Smooth muscle cell (in vitro differentiated cells): ENCODE measurements at regions not wholly inside any gene's neighbourhood (a gene's known extent, or its start where the extent isn't known, plus 50 kb on each side); places are given as distances from the start of the nearest gene placed in this dataset.

ENCODE experiments used
- DNase-seq: peaks from one replicate; lab custom pipeline; 2025; ENCODE audit not compliant: unreplicated experiment; lab: John Stamatoyannopoulos, UW
- H2AFZ ChIP-seq: fragments of 200-600 bp; sonication (generic); 2 replicates; pipeline ENCODE4 v1.6.0; 2016; ENCODE audit warnings: antibody characterized with exemption, low read depth, mild to moderate bottlenecking
- H3F3A ChIP-seq: fragments of 200-600 bp; sonication (generic); 2 replicates; pipeline ENCODE4 v1.6.0; 2017; ENCODE audit warnings: antibody characterized with exemption, low read depth
- H3K27ac ChIP-seq: fragments of 200-600 bp; sonication (generic); 2 replicates; pipeline ENCODE4 v1.5.1; 2016; ENCODE audit warnings: low read depth, mild to moderate bottlenecking
- H3K27me3 ChIP-seq: fragments of 200-600 bp; sonication (generic); 2 replicates; pipeline ENCODE4 v1.6.1; 2016; ENCODE audit warnings: low read depth, mild to moderate bottlenecking
- H3K36me3 ChIP-seq: fragments of 200-600 bp; sonication (generic); 2 replicates; pipeline ENCODE4 v1.5.1; 2016; ENCODE audit warnings: low read depth
- H3K4me1 ChIP-seq: fragments of 200-600 bp; sonication (generic); 2 replicates; pipeline ENCODE4 v1.5.1; 2016; ENCODE audit warnings: low read depth
- H3K4me2 ChIP-seq: fragments of 200-600 bp; sonication (generic); 2 replicates; pipeline ENCODE4 v1.6.0; 2016; ENCODE audit warnings: mild to moderate bottlenecking
- H3K4me3 ChIP-seq: fragments of 200-600 bp; sonication (generic); 2 replicates; pipeline ENCODE4 v1.5.1; 2016; ENCODE audit warnings: mild to moderate bottlenecking
- H3K79me2 ChIP-seq: fragments of 200-600 bp; sonication (generic); 2 replicates; pipeline ENCODE4 v1.6.0; 2016; ENCODE audit warnings: low read depth, mild to moderate bottlenecking
- H3K9ac ChIP-seq: fragments of 200-600 bp; sonication (generic); 2 replicates; pipeline ENCODE4 v1.6.0; 2016; ENCODE audit warnings: low read depth
- H3K9me3 ChIP-seq: fragments of 200-600 bp; sonication (generic); replicated peaks from 2 replicates; pipeline ENCODE4 v1.5.1; 2016; ENCODE audit warnings: low read depth
- H4K20me1 ChIP-seq: fragments of 200-600 bp; sonication (generic); 2 replicates; pipeline ENCODE4 v1.6.0; 2016; ENCODE audit warnings: low read depth
- WGBS: methylation state at CpG from one replicate; pipeline ENCODE4 v1.1.7; 2016; ENCODE audit warnings: low lambda C conversion rate; 5-methylcytosine and 5-hydroxymethylcytosine counted together
- TF ChIP-seq, protein P1 (sequence below): fragments of 200-600 bp; sonication (generic); IDR thresholded peaks from 2 replicates; pipeline ENCODE4 v1.5.1; 2017; ENCODE audit warnings: borderline replicate concordance, mild to moderate bottlenecking, antibody characterized with exemption; ENCODE audit not compliant: insufficient read depth, poor library complexity, severe bottlenecking

DNA sequence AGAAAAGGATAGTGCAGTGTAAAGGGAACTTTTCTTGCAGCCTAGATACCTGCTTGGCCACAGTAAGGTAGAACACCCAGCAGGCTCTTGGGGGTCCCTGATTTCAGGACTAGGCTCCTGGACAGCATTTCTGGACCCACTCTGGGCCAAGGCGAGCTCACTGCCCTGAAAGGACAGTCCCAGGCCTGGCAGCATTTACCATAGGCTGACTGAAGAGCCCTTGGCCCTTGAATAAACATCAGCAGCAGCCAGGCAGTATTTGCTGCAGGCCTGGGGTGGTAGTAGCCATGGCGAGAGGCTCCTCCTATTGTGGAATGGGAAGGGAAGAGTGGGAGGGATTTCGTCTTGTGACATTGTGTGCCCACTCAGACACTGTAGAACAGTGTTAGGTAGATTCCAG, 529.2 kb downstream of the TUSC7 start:
- DNase-seq, result no peak
- Histone ChIP-seq H4K20me1 (no peaks in the 10 kb centered on the region), H3F3A (no peaks in the 10 kb centered on the region), H3K9me3 (no peaks in the 10 kb centered on the region), H3K27me3 (peaks cover 3% of the 10 kb centered on the region), H3K4me3 (no peak overlapping the region), H3K79me2 (no peaks in the 10 kb centered on the region), H3K36me3 (no peaks in the 10 kb centered on the region), H3K4me2 (no peak overlapping the region), H3K27ac (no peak overlapping the region), H3K4me1 (no peaks in the 10 kb centered on the region), H3K9ac (no peak overlapping the region), H2AFZ (no peak overlapping the region)
- 80% methylated on average over 3 of the region's 3 CpGs for WGBS
- TF ChIP-seq, protein P1, sequence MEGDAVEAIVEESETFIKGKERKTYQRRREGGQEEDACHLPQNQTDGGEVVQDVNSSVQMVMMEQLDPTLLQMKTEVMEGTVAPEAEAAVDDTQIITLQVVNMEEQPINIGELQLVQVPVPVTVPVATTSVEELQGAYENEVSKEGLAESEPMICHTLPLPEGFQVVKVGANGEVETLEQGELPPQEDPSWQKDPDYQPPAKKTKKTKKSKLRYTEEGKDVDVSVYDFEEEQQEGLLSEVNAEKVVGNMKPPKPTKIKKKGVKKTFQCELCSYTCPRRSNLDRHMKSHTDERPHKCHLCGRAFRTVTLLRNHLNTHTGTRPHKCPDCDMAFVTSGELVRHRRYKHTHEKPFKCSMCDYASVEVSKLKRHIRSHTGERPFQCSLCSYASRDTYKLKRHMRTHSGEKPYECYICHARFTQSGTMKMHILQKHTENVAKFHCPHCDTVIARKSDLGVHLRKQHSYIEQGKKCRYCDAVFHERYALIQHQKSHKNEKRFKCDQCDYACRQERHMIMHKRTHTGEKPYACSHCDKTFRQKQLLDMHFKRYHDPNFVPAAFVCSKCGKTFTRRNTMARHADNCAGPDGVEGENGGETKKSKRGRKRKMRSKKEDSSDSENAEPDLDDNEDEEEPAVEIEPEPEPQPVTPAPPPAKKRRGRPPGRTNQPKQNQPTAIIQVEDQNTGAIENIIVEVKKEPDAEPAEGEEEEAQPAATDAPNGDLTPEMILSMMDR, result no peak

DNA sequence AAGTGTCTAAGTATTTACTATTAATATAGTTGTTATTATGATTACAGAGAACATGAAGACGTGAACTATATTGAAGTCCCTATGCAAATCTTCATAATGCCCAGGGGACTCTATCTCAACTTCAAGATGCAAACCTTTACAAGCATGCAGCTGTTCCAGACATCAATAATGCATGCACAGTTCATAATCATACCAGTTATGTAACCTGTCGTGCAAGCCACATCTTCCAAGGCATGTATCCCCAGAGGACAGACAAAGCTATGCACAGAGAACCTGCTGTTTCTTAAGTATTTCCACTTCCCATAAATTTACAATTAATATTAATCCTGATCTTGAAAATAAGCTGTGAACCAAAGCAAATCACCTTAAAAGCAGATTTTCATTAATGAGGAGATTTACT, 534.1 kb downstream of the TUSC7 start:
- H3K4me1 ChIP-seq, result no peaks in the 10 kb centered on the region
- H3K79me2 ChIP-seq, result no peaks in the 10 kb centered on the region
- no peaks in the 10 kb centered on the region for H4K20me1 ChIP-seq
- H3K36me3 ChIP-seq, result no peaks in the 10 kb centered on the region
- peaks cover 3% of the 10 kb centered on the region for H3K27me3 ChIP-seq
- H3K27ac ChIP-seq, result no peak overlapping the region
- TF ChIP-seq, protein P1, result no peak
- no peak overlapping the region for H2AFZ ChIP-seq
- H3K9me3 ChIP-seq, result no peaks in the 10 kb centered on the region
- 88% methylated on average over 2 of the region's 2 CpGs for WGBS
- DNase-seq, result no peak
- H3K9ac ChIP-seq, result no peak overlapping the region
- no peak overlapping the region for H3K4me2 ChIP-seq
- H3F3A ChIP-seq, result no peaks in the 10 kb centered on the region
- H3K4me3 ChIP-seq, result no peak overlapping the region

DNA sequence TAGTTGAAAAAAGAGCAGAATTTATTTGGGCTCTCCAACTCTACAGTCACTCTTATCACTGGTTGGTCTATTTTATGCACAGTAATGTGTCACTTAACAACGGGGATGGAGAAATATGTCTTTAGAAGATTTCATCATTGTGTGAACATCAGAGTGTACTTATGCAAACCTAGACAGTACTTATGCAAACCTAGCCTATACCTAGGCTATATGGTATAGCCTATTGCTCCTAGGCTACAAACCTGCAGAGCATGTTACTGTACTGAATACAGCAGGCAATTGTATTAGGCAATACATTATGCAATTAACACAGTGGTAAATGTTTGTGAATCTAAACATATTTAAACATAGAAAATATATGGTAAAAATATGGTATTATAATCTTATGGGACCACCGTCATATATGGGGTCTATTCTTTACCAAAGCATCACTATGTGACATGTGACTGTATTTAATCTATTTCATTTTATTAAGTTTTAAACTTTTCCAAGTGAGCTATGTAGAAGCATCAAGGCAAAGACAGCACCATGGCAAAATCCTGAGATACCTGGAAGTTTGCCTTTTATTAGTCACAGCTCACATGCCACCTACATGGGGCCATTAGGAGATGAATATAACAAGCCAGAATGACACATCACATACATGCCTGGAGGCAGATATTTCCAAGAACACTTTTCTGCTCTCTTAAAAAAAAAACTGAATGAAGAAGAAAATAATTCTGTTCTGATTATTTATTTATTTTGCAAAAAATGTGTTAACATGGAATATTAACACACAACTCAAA, 537.4 kb downstream of the TUSC7 start:
- Histone ChIP-seq H3K4me3 (no peak overlapping the region), H3K79me2 (no peaks in the 10 kb centered on the region), H3K9me3 (no peaks in the 10 kb centered on the region), H3F3A (no peaks in the 10 kb centered on the region), H4K20me1 (no peaks in the 10 kb centered on the region), H3K4me1 (no peaks in the 10 kb centered on the region), H3K27me3 (peaks cover 3% of the 10 kb centered on the region), H3K36me3 (no peaks in the 10 kb centered on the region), H3K4me2 (no peak overlapping the region), H2AFZ (no peak overlapping the region), H3K27ac (no peak overlapping the region), H3K9ac (no peak overlapping the region)
- no peak for DNase-seq
- TF ChIP-seq, protein P1, result no peak
- 63% methylated on average over 2 of the region's 2 CpGs for WGBS

DNA sequence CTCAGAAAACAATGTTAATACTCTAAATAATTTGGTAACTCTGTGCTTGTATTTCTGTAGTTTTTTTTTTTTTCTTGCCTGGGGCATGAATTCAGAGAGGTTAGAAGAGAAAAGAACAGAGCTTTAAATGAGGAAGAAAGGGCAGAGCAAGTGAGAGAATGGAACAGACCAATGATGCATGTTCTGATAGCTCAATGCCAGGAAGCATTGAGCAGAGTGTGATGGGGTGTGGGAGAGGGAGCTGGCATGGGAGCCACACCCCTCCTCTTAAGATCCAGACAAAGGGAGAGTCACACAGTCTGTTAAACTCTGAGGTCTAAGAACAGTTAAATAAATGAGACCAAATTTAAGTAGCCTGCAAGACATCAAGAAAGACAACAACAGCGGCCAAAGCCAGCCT, 538.6 kb downstream of the TUSC7 start:
- Histone ChIP-seq H3K9me3 (no peaks in the 10 kb centered on the region), H3K27ac (no peak overlapping the region), H4K20me1 (no peaks in the 10 kb centered on the region), H3K79me2 (no peaks in the 10 kb centered on the region), H3K36me3 (no peaks in the 10 kb centered on the region), H3K4me3 (no peak overlapping the region), H2AFZ (no peak overlapping the region), H3K4me2 (no peak overlapping the region), H3F3A (no peaks in the 10 kb centered on the region), H3K4me1 (no peaks in the 10 kb centered on the region), H3K9ac (no peak overlapping the region), H3K27me3 (no peaks in the 10 kb centered on the region)
- WGBS, result 85% methylated on average over 1 of the region's 1 CpG
- TF ChIP-seq, protein P1, result no peak
- no peak for DNase-seq
